ENCODE measurements at regions not wholly inside any gene's neighbourhood (a gene's known extent, or its start where the extent isn't known, plus 50 kb on each side); places are given as distances from the start of the nearest gene placed in this dataset.

DNA sequence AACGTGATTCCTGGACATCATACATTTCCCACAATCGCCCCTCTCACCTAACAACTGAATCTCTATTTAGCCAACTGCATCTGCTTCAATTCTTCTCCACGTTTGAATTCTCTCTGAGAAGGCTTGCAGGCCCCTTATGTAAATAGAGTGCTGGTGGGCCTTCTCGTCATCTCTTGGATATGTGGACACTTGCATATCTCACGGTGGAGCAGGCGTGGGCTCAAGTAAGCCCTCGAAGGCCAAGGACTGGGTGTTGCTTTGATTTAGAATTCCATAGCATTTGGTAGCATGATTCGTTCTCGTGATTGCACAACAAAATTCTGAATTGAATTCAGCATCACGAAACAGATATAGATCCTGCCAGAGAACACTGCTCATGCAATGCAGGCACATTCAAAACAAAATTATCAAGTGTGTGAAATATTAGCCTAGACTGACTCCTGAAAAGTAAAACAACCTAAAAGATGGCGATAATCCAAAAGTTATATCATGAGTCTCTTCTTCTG lies 613.6 kb downstream of the TFAP2A start:
- TF ChIP-seq EZH2 (IDR thresholded peaks at IDR 0.05; ENCODE audit: low read length, unreplicated experiment) = no peak
- TF ChIP-seq, protein P1, sequence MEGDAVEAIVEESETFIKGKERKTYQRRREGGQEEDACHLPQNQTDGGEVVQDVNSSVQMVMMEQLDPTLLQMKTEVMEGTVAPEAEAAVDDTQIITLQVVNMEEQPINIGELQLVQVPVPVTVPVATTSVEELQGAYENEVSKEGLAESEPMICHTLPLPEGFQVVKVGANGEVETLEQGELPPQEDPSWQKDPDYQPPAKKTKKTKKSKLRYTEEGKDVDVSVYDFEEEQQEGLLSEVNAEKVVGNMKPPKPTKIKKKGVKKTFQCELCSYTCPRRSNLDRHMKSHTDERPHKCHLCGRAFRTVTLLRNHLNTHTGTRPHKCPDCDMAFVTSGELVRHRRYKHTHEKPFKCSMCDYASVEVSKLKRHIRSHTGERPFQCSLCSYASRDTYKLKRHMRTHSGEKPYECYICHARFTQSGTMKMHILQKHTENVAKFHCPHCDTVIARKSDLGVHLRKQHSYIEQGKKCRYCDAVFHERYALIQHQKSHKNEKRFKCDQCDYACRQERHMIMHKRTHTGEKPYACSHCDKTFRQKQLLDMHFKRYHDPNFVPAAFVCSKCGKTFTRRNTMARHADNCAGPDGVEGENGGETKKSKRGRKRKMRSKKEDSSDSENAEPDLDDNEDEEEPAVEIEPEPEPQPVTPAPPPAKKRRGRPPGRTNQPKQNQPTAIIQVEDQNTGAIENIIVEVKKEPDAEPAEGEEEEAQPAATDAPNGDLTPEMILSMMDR (conservative IDR thresholded peaks at IDR 0.05; ENCODE audit: low read depth, low read length) = no peak
- no peak for TF ChIP-seq EZH2phosphoT487 (IDR thresholded peaks at IDR 0.05; ENCODE audit: borderline replicate concordance, low read length)

All from PC-3 (cell line).